Naive B cell (primary cell): ENCODE measurements at regions not wholly inside any gene's neighbourhood (a gene's known extent, or its start where the extent isn't known, plus 50 kb on each side); places are given as distances from the start of the nearest gene placed in this dataset.

Experiments used
- ATAC-seq, 2 donors: fragments of 150-1000 bp; cut with Tn5 transposase; 2 replicates each; pipeline ENCODE4 v1.10.0; 2021; ENCODE audit warnings: low read depth in 2 of 2, mild to moderate bottlenecking in 2 of 2, moderate library complexity in 2 of 2
- DNase-seq: peaks from one replicate; pipeline ENCODE4 v3.0.0; 2022
- H3K27ac Mint-ChIP-seq, 6 donors: one replicate each; pipeline ENCODE4 v1.8.0; 2020 to 2022; ENCODE audit warnings: mild to moderate bottlenecking in 6 of 6, mixed read lengths in 6 of 6, moderate library complexity in 5 of 6, inconsistent platforms in 2 of 6
- H3K27me3 Mint-ChIP-seq, 3 donors: one replicate each; pipeline ENCODE4 v1.8.0; 2021 to 2022; ENCODE audit warnings: mixed read lengths in 3 of 3, mild to moderate bottlenecking in 1 of 3
- H3K36me3 Mint-ChIP-seq, 2 donors: one replicate each; pipeline ENCODE4 v1.8.0; 2020 to 2022; ENCODE audit warnings: mixed read lengths in 2 of 2, inconsistent platforms in 1 of 2, mild to moderate bottlenecking in 1 of 2
- H3K4me1 Mint-ChIP-seq, 3 donors: one replicate each; pipeline ENCODE4 v1.8.0; 2020 to 2022; ENCODE audit warnings: mixed read lengths in 3 of 3, inconsistent platforms in 1 of 3, mild to moderate bottlenecking in 1 of 3, moderate library complexity in 1 of 3
- H3K4me3 Mint-ChIP-seq, 8 donors: one replicate each; pipeline ENCODE4 v1.8.0; 2020 to 2022; ENCODE audit warnings: mild to moderate bottlenecking in 8 of 8, mixed read lengths in 8 of 8, moderate library complexity in 8 of 8, inconsistent platforms in 2 of 8
- H3K9me3 Mint-ChIP-seq, 7 donors: one replicate each; pipeline ENCODE4 v1.8.0; 2020 to 2022; ENCODE audit warnings: mixed read lengths in 7 of 7, mild to moderate bottlenecking in 5 of 7, inconsistent platforms in 2 of 7, moderate library complexity in 1 of 7

DNA sequence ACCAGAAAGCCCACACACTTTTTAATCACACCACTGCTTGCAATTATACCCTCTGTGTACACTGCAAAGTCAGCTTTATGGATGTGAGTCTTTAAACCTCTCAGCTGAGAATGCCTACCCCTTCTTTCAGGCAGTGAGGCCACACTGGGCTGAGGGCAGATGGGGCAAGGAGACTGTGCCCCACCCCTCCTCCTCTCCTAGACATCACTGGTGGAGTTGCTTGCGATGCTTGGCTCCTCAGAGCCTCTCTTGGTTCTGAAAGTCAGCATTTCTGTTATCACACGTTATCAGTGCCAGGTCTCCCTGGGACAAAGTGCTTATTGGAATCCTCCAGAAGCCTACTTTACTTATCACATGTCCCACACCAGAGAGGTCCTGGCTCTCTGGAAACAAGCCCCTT, 128.2 kb downstream of the ZNF621 start:
- peaks cover 9 to 21% (median 19%) of the 10 kb centered on the region in 3 donors for H3K4me1 Mint-ChIP-seq
- DNase-seq, result no peak
- peak overlapping the region in 1 of 6 donors; percentile 39 for H3K27ac Mint-ChIP-seq
- peaks cover 15 to 26% of the 10 kb centered on the region in 2 donors for H3K36me3 Mint-ChIP-seq
- peaks cover 0 to 10% (median 6%) of the 10 kb centered on the region in 7 donors for H3K9me3 Mint-ChIP-seq
- no peaks in the 10 kb centered on the region for H3K27me3 Mint-ChIP-seq
- no peak overlapping the region for H3K4me3 Mint-ChIP-seq
- no peak for ATAC-seq

DNA sequence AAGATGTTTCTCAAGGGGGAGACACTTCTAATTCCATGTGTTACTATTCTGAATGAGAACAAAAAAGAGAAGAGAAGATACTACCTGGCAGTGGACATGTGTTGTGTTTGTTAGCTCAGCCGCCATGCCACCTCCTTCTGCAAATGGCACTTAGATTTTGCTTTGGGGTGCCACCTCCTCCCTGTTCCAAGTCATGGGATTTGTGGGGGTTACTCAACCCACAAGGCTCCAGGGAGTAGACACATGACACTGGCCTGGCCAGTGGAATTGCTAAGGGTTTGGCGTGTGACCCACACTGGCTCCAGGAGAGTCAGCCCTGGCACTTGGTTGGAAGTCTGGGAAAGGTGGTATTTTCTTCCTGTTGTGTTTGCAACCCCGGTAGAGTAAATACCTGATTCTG, 129.1 kb downstream of the ZNF621 start:
- no peak for DNase-seq
- H3K27me3 Mint-ChIP-seq, result no peaks in the 10 kb centered on the region

DNA sequence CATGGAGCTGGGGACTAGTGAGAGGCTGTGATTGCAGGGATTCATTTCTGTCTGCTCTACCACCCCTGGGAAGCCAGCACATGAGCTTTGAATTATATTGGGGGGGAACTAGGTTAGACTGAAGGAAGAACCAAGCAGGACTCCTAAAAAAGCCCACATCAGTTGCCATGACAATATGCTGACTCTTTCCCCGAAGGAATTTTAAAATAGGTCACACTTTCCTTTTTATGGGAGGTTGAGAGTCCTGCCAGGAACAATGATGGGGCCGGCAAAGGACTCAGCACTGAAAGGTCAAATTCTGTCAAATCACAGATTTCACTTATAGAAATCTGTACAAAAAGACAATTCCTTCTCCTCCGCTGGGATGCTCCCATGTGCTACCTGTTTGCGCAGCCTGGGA, 130.8 kb downstream of the ZNF621 start:
- peaks cover 0 to 16% (median 9%) of the 10 kb centered on the region in 7 donors for H3K9me3 Mint-ChIP-seq
- H3K36me3 Mint-ChIP-seq, result peaks cover 19 to 27% of the 10 kb centered on the region in 2 donors
- H3K4me3 Mint-ChIP-seq, result no peak overlapping the region
- DNase-seq, result no peak
- ATAC-seq, result no peak
- H3K4me1 Mint-ChIP-seq, result peaks cover 7 to 21% (median 19%) of the 10 kb centered on the region in 3 donors
- no peak overlapping the region for H3K27ac Mint-ChIP-seq
- H3K27me3 Mint-ChIP-seq, result no peaks in the 10 kb centered on the region

More for the DNA sequence above, 129.1 kb downstream of the ZNF621 start:
- Mint-ChIP-seq H3K4me3 (no peak overlapping the region), H3K27ac (no peak overlapping the region), H3K4me1 (peaks cover 9 to 21% (median 19%) of the 10 kb centered on the region in 3 donors), H3K9me3 (peaks cover 0 to 16% (median 9%) of the 10 kb centered on the region in 7 donors), H3K36me3 (peaks cover 19 to 27% of the 10 kb centered on the region in 2 donors)
- no peak for ATAC-seq

DNA sequence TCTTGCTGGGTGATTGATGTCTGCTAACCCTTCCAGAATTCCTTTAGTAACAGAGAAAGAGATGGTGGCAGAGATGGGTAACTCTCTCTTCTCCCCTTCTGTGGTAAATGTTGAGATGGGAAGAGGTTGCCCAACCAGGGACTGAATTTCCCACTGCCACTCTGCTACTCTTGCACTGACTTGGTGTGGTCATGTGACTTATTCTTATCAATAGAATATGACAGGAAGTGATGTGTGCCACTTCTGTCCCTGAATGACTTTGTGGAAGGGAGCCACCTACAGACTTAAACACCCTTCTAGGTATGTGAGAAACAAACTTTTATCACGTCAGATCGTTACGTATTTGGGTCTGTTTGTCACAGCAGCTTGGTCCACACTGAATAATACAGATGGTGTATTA, 132.9 kb downstream of the ZNF621 start:
- no peaks in the 10 kb centered on the region for H3K27me3 Mint-ChIP-seq
- H3K4me3 Mint-ChIP-seq, result no peak overlapping the region
- peaks cover 9 to 19% of the 10 kb centered on the region in 2 donors for H3K36me3 Mint-ChIP-seq
- peaks cover 7 to 22% (median 19%) of the 10 kb centered on the region in 3 donors for H3K4me1 Mint-ChIP-seq
- peaks cover 0 to 16% (median 9%) of the 10 kb centered on the region in 7 donors for H3K9me3 Mint-ChIP-seq
- ATAC-seq, result no peak
- H3K27ac Mint-ChIP-seq, result no peak overlapping the region
- DNase-seq, result no peak

DNA sequence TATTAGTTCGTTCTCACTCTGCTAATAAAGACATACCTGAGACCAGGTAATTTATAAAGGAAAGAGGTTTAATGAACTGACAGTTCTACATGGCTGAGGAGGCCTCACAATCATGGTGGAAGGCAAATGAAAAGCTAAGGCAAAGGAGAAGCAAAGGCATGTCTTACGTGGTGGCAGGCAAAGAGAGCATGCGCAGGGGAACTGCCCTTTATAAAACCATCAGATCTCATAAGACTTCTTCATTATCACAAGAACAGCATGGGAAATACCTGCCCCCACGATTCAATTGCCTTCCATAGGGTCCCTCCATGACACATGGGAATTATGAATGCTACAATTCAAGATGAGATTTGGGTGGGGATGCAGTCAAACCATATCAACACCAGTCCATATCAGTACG, 133.5 kb downstream of the ZNF621 start:
- no peak for DNase-seq
- Mint-ChIP-seq H3K27me3 (no peaks in the 10 kb centered on the region), H3K4me1 (peaks cover 11 to 28% (median 20%) of the 10 kb centered on the region in 3 donors), H3K27ac (peak overlapping the region in 2 of 6 donors; percentile 25 to 26), H3K4me3 (no peak overlapping the region), H3K36me3 (peaks cover 9 to 19% of the 10 kb centered on the region in 2 donors), H3K9me3 (peaks cover 0 to 16% (median 9%) of the 10 kb centered on the region in 7 donors)
- ATAC-seq, result no peak

DNA sequence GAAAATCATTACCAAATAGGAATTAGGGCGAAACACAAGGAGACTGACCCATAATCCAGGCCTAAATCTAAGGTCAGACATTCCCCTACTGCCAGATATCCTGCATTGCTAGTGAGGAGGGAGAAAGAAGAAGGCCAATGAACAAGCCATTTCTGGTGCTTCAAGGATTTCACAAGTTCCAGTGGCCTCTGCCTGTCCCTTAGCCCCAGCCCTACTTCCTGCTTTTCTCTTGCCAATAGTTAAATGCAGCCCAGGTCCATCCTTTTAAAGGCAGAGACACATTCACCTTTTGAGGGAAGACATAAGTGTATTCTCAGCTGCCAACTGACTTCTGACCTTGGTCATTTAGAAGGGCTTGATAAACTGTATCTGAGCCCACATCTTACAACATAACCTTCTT, 135.8 kb downstream of the ZNF621 start:
- Mint-ChIP-seq H3K27ac (no peak overlapping the region), H3K4me1 (peaks cover 17 to 38% (median 23%) of the 10 kb centered on the region in 3 donors), H3K27me3 (peaks cover 0 to 1% (median 0%) of the 10 kb centered on the region in 3 donors), H3K9me3 (peaks cover 0 to 16% (median 9%) of the 10 kb centered on the region in 7 donors), H3K4me3 (no peak overlapping the region), H3K36me3 (peaks cover 15 to 21% of the 10 kb centered on the region in 2 donors)
- DNase-seq, result no peak
- ATAC-seq, result no peak

DNA sequence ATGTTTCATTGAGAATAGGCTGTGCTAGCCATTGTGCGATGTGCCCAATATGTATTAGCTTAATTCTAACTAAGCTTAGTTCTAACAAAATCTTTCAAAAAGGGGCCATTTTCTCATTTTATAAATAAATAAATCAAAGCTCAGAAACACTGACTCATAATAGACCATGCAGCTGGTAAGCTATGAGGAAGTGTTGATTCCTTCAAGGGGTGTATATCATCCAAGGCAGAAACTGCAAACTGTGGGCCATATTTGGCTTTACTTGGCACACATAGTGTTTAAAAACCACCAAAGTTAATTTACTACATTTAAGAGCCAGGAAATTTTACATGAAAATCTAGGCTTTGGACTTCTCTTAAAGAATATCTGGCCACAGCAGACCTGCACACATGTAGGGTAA, 136.5 kb downstream of the ZNF621 start:
- ATAC-seq, result peak in 1 of 2 donors; percentile 44
- peaks cover 0 to 8% (median 0%) of the 10 kb centered on the region in 3 donors for H3K27me3 Mint-ChIP-seq
- no peak overlapping the region for H3K27ac Mint-ChIP-seq
- peaks cover 22 to 28% of the 10 kb centered on the region in 2 donors for H3K36me3 Mint-ChIP-seq
- peaks cover 15 to 34% (median 23%) of the 10 kb centered on the region in 3 donors for H3K4me1 Mint-ChIP-seq
- no peak overlapping the region for H3K4me3 Mint-ChIP-seq
- H3K9me3 Mint-ChIP-seq, result peaks cover 0 to 16% (median 10%) of the 10 kb centered on the region in 7 donors
- DNase-seq, result no peak

DNA sequence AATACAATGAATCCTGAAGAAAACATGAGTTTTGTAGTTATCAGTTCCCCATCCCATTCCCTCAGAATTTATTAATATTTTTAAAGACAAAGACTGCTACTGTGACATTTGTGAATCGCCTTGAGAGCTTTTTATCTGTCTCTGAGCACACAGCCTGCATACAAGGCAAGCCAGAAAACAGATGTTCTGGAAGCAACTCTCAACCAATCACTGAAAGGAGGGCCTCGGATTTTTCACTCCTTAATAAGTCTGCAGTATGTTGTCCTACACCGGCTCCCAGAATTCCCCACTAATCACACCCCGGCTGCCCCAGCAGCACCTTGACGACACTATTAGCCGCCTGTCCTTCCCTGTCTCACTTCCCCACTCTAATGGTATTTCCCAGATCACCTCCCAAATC, 138.5 kb downstream of the ZNF621 start:
- DNase-seq (no peak), ATAC-seq (no peak)
- Mint-ChIP-seq H3K27ac (peak overlapping the region in 3 of 6 donors; percentile 16 to 90 (median 36)), H3K4me3 (no peak overlapping the region), H3K4me1 (peaks cover 12 to 24% (median 16%) of the 10 kb centered on the region in 3 donors), H3K27me3 (peaks cover 0 to 9% (median 0%) of the 10 kb centered on the region in 3 donors), H3K36me3 (peaks cover 12 to 16% of the 10 kb centered on the region in 2 donors), H3K9me3 (peaks cover 0 to 5% (median under 1%) of the 10 kb centered on the region in 7 donors)

DNA sequence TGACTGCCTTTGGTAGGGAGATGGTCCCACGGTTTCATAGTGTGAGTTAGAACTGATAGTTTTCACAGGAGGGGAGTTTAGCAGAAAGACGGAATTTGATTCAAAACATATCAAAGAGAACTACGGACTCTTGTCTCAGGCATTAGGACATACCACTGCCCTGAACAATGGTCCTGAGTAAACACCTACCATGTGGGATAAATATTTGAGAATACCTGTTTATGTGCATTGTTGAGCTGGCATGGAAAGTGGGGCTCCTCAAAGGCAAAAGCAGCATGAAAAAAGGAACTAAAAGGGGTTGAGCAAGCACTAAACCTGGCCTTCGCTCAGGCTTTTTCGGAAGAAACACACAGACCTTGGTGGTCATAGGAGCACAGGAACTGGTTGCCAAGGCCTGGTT, 144.4 kb downstream of the ZNF621 start:
- H3K9me3 Mint-ChIP-seq, result peaks cover 0 to 5% (median 5%) of the 10 kb centered on the region in 7 donors
- no peak overlapping the region for H3K4me3 Mint-ChIP-seq
- H3K27ac Mint-ChIP-seq, result peak overlapping the region in 1 of 6 donors; percentile 71
- ATAC-seq, result no peak
- DNase-seq, result no peak
- H3K4me1 Mint-ChIP-seq, result peaks cover 13 to 21% (median 16%) of the 10 kb centered on the region in 3 donors
- peaks cover 14 to 18% of the 10 kb centered on the region in 2 donors for H3K36me3 Mint-ChIP-seq
- peaks cover 0 to 13% (median 0%) of the 10 kb centered on the region in 3 donors for H3K27me3 Mint-ChIP-seq

DNA sequence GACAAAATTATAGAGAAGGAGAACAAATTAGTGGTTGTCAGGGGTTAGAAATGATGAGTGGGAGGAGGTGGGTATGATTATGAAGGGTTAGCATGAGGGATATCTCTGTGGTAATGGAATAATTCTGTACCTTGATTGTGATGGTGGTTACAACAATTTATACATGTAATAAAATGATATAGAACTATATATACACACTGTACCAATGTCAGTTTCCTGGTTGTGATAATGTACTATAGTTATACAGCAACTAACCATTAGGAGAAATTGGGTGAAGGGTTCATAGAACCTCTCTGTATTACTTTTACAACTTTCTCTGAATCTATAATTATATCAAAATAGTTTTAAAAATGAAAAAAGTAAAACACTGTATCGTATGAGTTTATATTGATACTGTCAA, 148.1 kb downstream of the ZNF621 start:
- Mint-ChIP-seq H3K27me3 (peaks cover 0 to 5% (median 0%) of the 10 kb centered on the region in 3 donors), H3K4me3 (no peak overlapping the region), H3K4me1 (peaks cover 7 to 19% (median 11%) of the 10 kb centered on the region in 3 donors), H3K27ac (no peak overlapping the region), H3K36me3 (peaks cover 8 to 12% of the 10 kb centered on the region in 2 donors), H3K9me3 (peaks cover 0 to 21% (median 9%) of the 10 kb centered on the region in 7 donors)
- no peak for ATAC-seq
- DNase-seq, result no peak

DNA sequence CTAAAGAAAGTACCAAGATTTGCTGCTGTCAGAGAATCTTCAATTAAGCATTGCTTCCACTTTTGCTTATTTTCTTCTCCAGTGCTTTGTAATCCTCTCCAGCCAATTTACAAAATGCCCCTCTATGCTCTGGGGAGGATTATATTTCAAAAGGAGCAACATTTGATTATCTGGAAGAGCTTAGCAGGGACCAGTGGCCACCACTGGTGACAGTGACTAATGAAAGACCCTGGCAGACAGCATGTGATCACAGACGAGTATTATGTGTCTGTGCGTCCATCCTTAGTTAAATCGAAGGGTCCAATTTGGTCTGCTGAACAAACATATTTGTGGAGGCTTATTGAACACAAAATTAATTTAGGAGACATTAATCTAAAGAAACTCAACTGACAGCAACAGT, 152.6 kb downstream of the ZNF621 start:
- Mint-ChIP-seq H3K9me3 (peaks cover 0 to 21% (median 9%) of the 10 kb centered on the region in 7 donors), H3K36me3 (peaks cover 0 to 12% of the 10 kb centered on the region in 2 donors), H3K27me3 (no peaks in the 10 kb centered on the region), H3K27ac (no peak overlapping the region), H3K4me3 (no peak overlapping the region), H3K4me1 (peaks cover 22 to 29% (median 26%) of the 10 kb centered on the region in 3 donors)
- DNase-seq (no peak), ATAC-seq (no peak)

DNA sequence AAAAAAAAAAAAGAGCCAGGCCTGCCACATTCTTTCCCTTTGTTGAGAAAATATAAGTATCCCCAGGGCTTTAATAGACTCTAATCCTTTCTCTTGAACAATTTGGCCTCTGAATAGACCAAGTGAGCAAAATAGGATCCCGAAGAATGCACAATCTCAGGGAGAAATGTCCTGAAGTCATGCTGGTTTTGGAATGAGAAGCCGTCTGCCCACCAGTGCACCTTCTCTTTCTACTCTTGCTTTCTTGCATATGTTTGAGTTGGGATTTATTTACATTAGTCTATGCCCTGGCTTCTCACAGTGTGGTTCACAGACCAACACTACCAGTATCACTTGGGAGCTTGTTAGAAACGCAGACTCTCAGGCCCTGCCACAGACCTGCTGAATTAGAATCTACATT, 153.0 kb downstream of the ZNF621 start:
- Mint-ChIP-seq H3K27me3 (no peaks in the 10 kb centered on the region), H3K4me1 (peaks cover 22 to 26% (median 26%) of the 10 kb centered on the region in 3 donors), H3K9me3 (peaks cover 0 to 21% (median 9%) of the 10 kb centered on the region in 7 donors), H3K36me3 (peaks cover 0 to 12% of the 10 kb centered on the region in 2 donors), H3K27ac (no peak overlapping the region), H3K4me3 (no peak overlapping the region)
- DNase-seq (no peak), ATAC-seq (no peak)

DNA sequence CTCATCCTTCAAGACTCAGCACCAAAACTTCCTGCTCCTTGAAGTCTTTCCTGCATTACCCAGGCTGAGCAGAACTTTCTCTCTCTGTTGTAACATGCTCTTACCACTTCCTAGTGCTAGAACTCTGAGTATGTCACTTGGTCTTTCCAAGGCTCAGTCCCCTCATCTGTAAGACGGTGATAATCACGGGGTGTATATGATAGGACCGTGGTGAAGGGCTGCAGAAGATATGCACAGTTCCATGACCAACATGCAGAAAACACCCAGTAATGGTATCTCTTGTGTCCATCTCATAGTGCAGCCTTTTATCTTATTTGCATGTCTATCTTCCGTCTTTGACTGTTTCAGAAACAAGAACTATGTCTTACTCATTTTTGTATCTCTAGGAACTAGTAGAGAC, 154.5 kb downstream of the ZNF621 start:
- no peak for ATAC-seq
- DNase-seq, result no peak
- no peak overlapping the region for H3K4me3 Mint-ChIP-seq

More for the DNA sequence above, 154.5 kb downstream of the ZNF621 start:
- peaks cover 0 to 8% of the 10 kb centered on the region in 2 donors for H3K36me3 Mint-ChIP-seq
- no peaks in the 10 kb centered on the region for H3K27me3 Mint-ChIP-seq
- peak overlapping the region in 1 of 6 donors; percentile 27 for H3K27ac Mint-ChIP-seq
- H3K4me1 Mint-ChIP-seq, result peaks cover 10 to 18% (median 12%) of the 10 kb centered on the region in 3 donors
- H3K9me3 Mint-ChIP-seq, result peaks cover 0 to 15% (median 3%) of the 10 kb centered on the region in 7 donors
